Progenitor cell of endocrine pancreas (in vitro differentiated cells): ENCODE measurements at regions not wholly inside any gene's neighbourhood (a gene's known extent, or its start where the extent isn't known, plus 50 kb on each side); places are given as distances from the start of the nearest gene placed in this dataset.
A peak's percentile ranks its signal among the peaks of the same experiment; 100 is the strongest.

ENCODE experiments used
- DNase-seq: peaks from one replicate; pipeline ENCODE4 v3.0.0; 2021; ENCODE audit warnings: low spot score; ENCODE audit not compliant: unreplicated experiment
- H3K27ac Mint-ChIP-seq: 2 replicates; pipeline ENCODE4 v1.8.0; 2021; ENCODE audit warnings: mild to moderate bottlenecking, moderate library complexity, mixed read lengths
- H3K27me3 Mint-ChIP-seq: 2 replicates; pipeline ENCODE4 v1.8.0; 2021; ENCODE audit warnings: mixed read lengths
- H3K36me3 Mint-ChIP-seq: 2 replicates; pipeline ENCODE4 v1.8.0; 2022; ENCODE audit warnings: mixed read lengths; ENCODE audit not compliant: insufficient read depth
- H3K4me1 Mint-ChIP-seq: 2 replicates; pipeline ENCODE4 v1.8.0; 2021; ENCODE audit warnings: low read depth, mixed read lengths
- H3K4me3 Mint-ChIP-seq: 2 replicates; pipeline ENCODE4 v1.8.0; 2021; ENCODE audit warnings: low read depth, mild to moderate bottlenecking, moderate library complexity, mixed read lengths
- H3K9me3 Mint-ChIP-seq: 2 replicates; pipeline ENCODE4 v1.8.0; 2021; ENCODE audit warnings: low read depth, mixed read lengths
- CTCF ChIP-seq: fragments of 200-600 bp; sonication (generic); IDR thresholded peaks from one replicate; pipeline ENCODE4 v1.5.0; 2021; ENCODE audit warnings: antibody characterized with exemption, mild to moderate bottlenecking; ENCODE audit not compliant: unreplicated experiment

- Mint-ChIP-seq H3K4me3 (no peak overlapping the region), H3K36me3 (no peaks in the 10 kb centered on the region), H3K4me1 (no peaks in the 10 kb centered on the region), H3K9me3 (peaks cover 5% of the 10 kb centered on the region), H3K27me3 (no peaks in the 10 kb centered on the region), H3K27ac (no peak overlapping the region)
- no peak for DNase-seq
- TF ChIP-seq CTCF = no peak
These were observed 265.4 kb upstream of the NUDT12 start for GRCh38 chr5:103827976-103828375.

GRCh38 chr5:103821361-103821760 lies 258.8 kb upstream of the NUDT12 start:
- DNase-seq = no peak
- Mint-ChIP-seq H3K27me3 (no peaks in the 10 kb centered on the region), H3K4me3 (no peak overlapping the region), H3K9me3 (peaks cover 3% of the 10 kb centered on the region), H3K36me3 (no peaks in the 10 kb centered on the region), H3K4me1 (no peaks in the 10 kb centered on the region), H3K27ac (no peak overlapping the region)
- TF ChIP-seq CTCF = no peak

- DNase-seq = peak; percentile 15
- no peak overlapping the region for H3K4me3 Mint-ChIP-seq
- H3K27me3 Mint-ChIP-seq = no peaks in the 10 kb centered on the region
- H3K27ac Mint-ChIP-seq = no peak overlapping the region
- no peaks in the 10 kb centered on the region for H3K36me3 Mint-ChIP-seq
- H3K9me3 Mint-ChIP-seq = no peaks in the 10 kb centered on the region
- TF ChIP-seq CTCF = peak; percentile 98
- no peaks in the 10 kb centered on the region for H3K4me1 Mint-ChIP-seq
These were observed 246.0 kb upstream of the NUDT12 start for GRCh38 chr5:103808464-103809106.

GRCh38 chr5:103804711-103805110 lies 242.1 kb upstream of the NUDT12 start:
- no peaks in the 10 kb centered on the region for H3K4me1 Mint-ChIP-seq
- H3K36me3 Mint-ChIP-seq = no peaks in the 10 kb centered on the region
- H3K4me3 Mint-ChIP-seq = no peak overlapping the region
- no peak for DNase-seq
- no peaks in the 10 kb centered on the region for H3K9me3 Mint-ChIP-seq
- no peaks in the 10 kb centered on the region for H3K27me3 Mint-ChIP-seq
- no peak for TF ChIP-seq CTCF
- H3K27ac Mint-ChIP-seq = no peak overlapping the region

GRCh38 chr5:103801681-103802080 lies 239.1 kb upstream of the NUDT12 start:
- Mint-ChIP-seq H3K9me3 (peaks cover 3% of the 10 kb centered on the region), H3K27me3 (no peaks in the 10 kb centered on the region), H3K4me1 (no peaks in the 10 kb centered on the region), H3K4me3 (no peak overlapping the region), H3K27ac (no peak overlapping the region), H3K36me3 (no peaks in the 10 kb centered on the region)
- DNase-seq = no peak
- TF ChIP-seq CTCF = no peak
